Erythroblast (primary cell): ENCODE measurements at regions not wholly inside any gene's neighbourhood (a gene's known extent, or its start where the extent isn't known, plus 50 kb on each side); places are given as distances from the start of the nearest gene placed in this dataset.

ENCODE experiments used
- GATA1 ChIP-seq: IDR thresholded peaks from 2 replicates; pipeline ENCODE4 v1.6.1; 2011; ENCODE audit warnings: low read depth, mild to moderate bottlenecking, control low read depth, low read length, moderate library complexity
- POLR2A ChIP-seq: IDR thresholded peaks from 2 replicates; pipeline ENCODE4 v1.6.1; 2011; ENCODE audit warnings: mild to moderate bottlenecking, low read length

DNA sequence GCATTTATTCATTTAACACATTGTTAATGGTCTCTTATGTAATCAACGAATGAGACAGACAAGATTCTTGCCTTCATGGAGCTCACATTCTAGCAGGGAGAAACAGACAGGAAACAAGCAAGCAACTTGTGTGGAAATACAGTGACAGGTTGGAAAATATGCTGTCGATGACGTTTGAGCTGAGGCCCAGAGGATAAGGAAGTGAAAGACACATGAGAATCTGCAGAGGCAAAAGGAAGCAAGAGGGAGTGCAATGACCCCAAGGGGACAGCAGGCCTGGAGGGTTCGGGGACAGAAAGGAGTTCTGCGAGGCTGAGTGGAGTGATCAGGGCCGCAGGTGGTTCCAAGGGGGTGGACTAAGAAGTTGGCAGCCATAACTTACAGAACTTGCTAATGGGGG, 60.6 kb upstream of the AKT3 start:
- no peak for TF ChIP-seq POLR2A
- TF ChIP-seq GATA1: no peak
